Neuronal stem cell (in vitro differentiated cells): ENCODE measurements at regions not wholly inside any gene's neighbourhood (a gene's known extent, or its start where the extent isn't known, plus 50 kb on each side); places are given as distances from the start of the nearest gene placed in this dataset.

Source experiments
- DNase-seq: peaks from one replicate; pipeline ENCODE4 v3.0.0-alpha.2; 2013; ENCODE audit warnings: low spot score
- H2AFZ ChIP-seq: one replicate; pipeline ENCODE4 v1.6.1; 2013; ENCODE audit warnings: mild to moderate bottlenecking, low read length, inconsistent platforms
- H2AK5ac ChIP-seq: 2 replicates; pipeline ENCODE4 v1.6.1; 2013; ENCODE audit warnings: low read depth, mild to moderate bottlenecking, inconsistent platforms, low read length, moderate library complexity, mixed read lengths
- H2BK120ac ChIP-seq: 2 replicates; pipeline ENCODE4 v1.6.1; 2013; ENCODE audit warnings: low read depth, mild to moderate bottlenecking, inconsistent platforms, low read length, moderate library complexity, mixed read lengths
- H2BK12ac ChIP-seq: one replicate; pipeline ENCODE4 v1.6.1; 2013; ENCODE audit warnings: low read length, inconsistent platforms
- H2BK15ac ChIP-seq: 2 replicates; pipeline ENCODE4 v1.6.1; 2013; ENCODE audit warnings: mild to moderate bottlenecking, low read length, inconsistent platforms, mixed read lengths
- H2BK5ac ChIP-seq: one replicate; pipeline ENCODE4 v1.6.1; 2013; ENCODE audit warnings: inconsistent platforms, mild to moderate bottlenecking, low read length, moderate library complexity
- H3K14ac ChIP-seq: one replicate; pipeline ENCODE4 v1.6.1; 2013; ENCODE audit warnings: low read length, inconsistent platforms
- H3K18ac ChIP-seq: 2 replicates; pipeline ENCODE4 v1.6.1; 2013; ENCODE audit warnings: low read length, inconsistent platforms
- H3K23ac ChIP-seq: 2 replicates; pipeline ENCODE4 v1.6.1; 2013; ENCODE audit warnings: low read depth, mild to moderate bottlenecking, mixed read lengths, low read length, inconsistent platforms; ENCODE audit not compliant: poor library complexity
- H3K27ac ChIP-seq: replicated peaks from 3 replicates; pipeline ENCODE4 v1.5.1; 2013; ENCODE audit warnings: low read length, inconsistent platforms
- H3K27me3 ChIP-seq, 3 experiments: 2 replicates each; pipeline ENCODE4 v1.6.1; 2013; ENCODE audit warnings: low read length in 3 of 3, mild to moderate bottlenecking in 2 of 3, inconsistent platforms in 1 of 3, low read depth in 1 of 3, mixed read lengths in 1 of 3, moderate library complexity in 1 of 3; ENCODE audit not compliant: control insufficient read depth in 3 of 3, insufficient read depth in 3 of 3
- H3K36me3 ChIP-seq, 2 donors: replicated peaks in 1 of 2; 2 replicates each; pipeline ENCODE4 v1.6.1; 2013; ENCODE audit warnings: low read length in 2 of 2; ENCODE audit not compliant: control insufficient read depth in 2 of 2, insufficient read depth in 2 of 2
- H3K4ac ChIP-seq: 2 replicates; pipeline ENCODE4 v1.6.1; 2013; ENCODE audit warnings: inconsistent platforms, mild to moderate bottlenecking, low read length, moderate library complexity
- H3K4me1 ChIP-seq, 2 donors: 1 replicate in 1 of 2; 2 replicates in 1 of 2; pipeline ENCODE4 v1.6.1; 2013; ENCODE audit warnings: low read length in 2 of 2, low read depth in 1 of 2; ENCODE audit not compliant: control insufficient read depth in 2 of 2, insufficient read depth in 1 of 2
- H3K4me2 ChIP-seq: one replicate; pipeline ENCODE4 v1.6.1; 2013; ENCODE audit warnings: mild to moderate bottlenecking, low read length, inconsistent platforms; ENCODE audit not compliant: insufficient read depth, poor library complexity, severe bottlenecking
- H3K4me3 ChIP-seq, 2 donors: 2 replicates each; pipeline ENCODE4 v1.5.1; 2013; ENCODE audit warnings: low read length in 2 of 2, mild to moderate bottlenecking in 2 of 2, inconsistent platforms in 1 of 2, moderate library complexity in 1 of 2
- H3K79me1 ChIP-seq: one replicate; pipeline ENCODE4 v1.6.1; 2013; ENCODE audit warnings: low read depth, mild to moderate bottlenecking, inconsistent platforms, low read length, moderate library complexity
- H3K9ac ChIP-seq: one replicate; pipeline ENCODE4 v1.6.1; 2013; ENCODE audit warnings: mild to moderate bottlenecking, low read depth, low read length, inconsistent platforms; ENCODE audit not compliant: poor library complexity
- H3K9me3 ChIP-seq, 2 donors: replicated peaks in 1 of 2; 2 replicates each; pipeline versions ENCODE3 to v1.6.1; 2013; ENCODE audit warnings: low read length in 2 of 2, mild to moderate bottlenecking in 2 of 2, inconsistent platforms in 1 of 2, low read depth in 1 of 2, mixed read lengths in 1 of 2, moderate library complexity in 1 of 2; ENCODE audit not compliant: control insufficient read depth in 2 of 2, insufficient read depth in 1 of 2
- H4K8ac ChIP-seq: one replicate; pipeline ENCODE4 v1.6.1; 2013; ENCODE audit warnings: low read depth, mild to moderate bottlenecking, inconsistent platforms, low read length, moderate library complexity
- H4K91ac ChIP-seq: one replicate; pipeline ENCODE4 v1.6.1; 2013; ENCODE audit warnings: low read length, low read depth, mild to moderate bottlenecking, inconsistent platforms; ENCODE audit not compliant: poor library complexity
- WGBS, 2 donors: extraction: QIAGEN DNeasy Blood & Tissue Kit; methylation state at CpG; one replicate each; pipeline ENCODE4 v1.1.7; 2013; ENCODE audit warnings: missing lambda C conversion rate in 2 of 2, mixed read lengths in 1 of 2; ENCODE audit not compliant: insufficient read length in 2 of 2, insufficient replicate concordance in 1 of 2; ENCODE audit errors: extremely low coverage in 2 of 2; 5-methylcytosine and 5-hydroxymethylcytosine counted together

DNA sequence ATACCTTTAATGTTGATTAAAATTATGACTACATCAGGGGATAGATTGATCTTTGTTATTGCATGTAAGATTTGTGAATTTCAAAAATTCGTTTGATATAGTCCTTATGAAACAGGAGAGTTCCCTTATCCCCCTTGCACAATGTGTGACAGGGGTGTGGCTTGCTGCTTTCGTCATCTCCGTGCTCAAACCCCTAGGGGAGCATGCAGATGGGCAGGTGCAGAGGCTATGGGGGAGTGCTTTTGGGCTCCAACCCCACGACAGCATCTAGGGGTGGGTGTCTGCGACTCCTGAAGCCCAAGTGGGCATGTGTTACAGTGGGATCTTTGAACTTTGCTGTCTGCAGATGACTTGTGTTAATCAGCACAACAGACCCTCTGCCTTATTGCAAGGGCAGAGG is 360.1 kb upstream of the GOLIM4 start:
- Histone ChIP-seq H2BK120ac (no peak overlapping the region), H2AK5ac (no peak overlapping the region), H3K9ac (no peak overlapping the region), H3K27me3 (no peaks in the 10 kb centered on the region), H4K91ac (no peak overlapping the region), H3K23ac (no peak overlapping the region), H3K4ac (no peak overlapping the region), H3K79me1 (no peaks in the 10 kb centered on the region), H3K36me3 (no peaks in the 10 kb centered on the region), H2BK15ac (no peak overlapping the region), H2BK12ac (no peak overlapping the region), H2AFZ (no peak overlapping the region), H3K4me1 (no peaks in the 10 kb centered on the region), H2BK5ac (no peak overlapping the region), H3K27ac (no peak overlapping the region), H3K14ac (no peak overlapping the region), H3K9me3 (peaks cover 0 to under 1% of the 10 kb centered on the region in 2 donors), H3K18ac (no peak overlapping the region), H3K4me2 (no peak overlapping the region), H3K4me3 (no peak overlapping the region), H4K8ac (no peak overlapping the region)
- no peak for DNase-seq
- WGBS, 2 donors = no CpG with 5 or more reads among the region's 5 CpGs

DNA sequence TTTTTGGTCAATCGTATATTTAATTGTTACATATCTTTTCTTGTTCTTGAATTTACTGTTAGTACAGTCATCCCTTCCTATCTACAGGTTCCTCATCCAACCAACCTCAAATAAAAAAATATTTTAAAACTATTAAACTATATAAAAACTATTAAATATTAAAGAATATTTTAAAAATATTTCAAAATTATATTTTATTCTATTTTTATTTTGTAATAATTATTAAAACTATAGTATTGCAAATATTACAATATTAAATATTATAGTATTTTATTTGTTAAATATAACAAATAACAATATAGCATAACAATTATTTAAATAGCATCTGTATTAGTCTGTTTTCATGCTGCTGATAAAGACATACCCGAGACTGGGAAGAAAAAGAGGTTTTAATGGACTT is 357.9 kb upstream of the GOLIM4 start:
- H3K18ac ChIP-seq = no peak overlapping the region
- no peak for DNase-seq
- no peak overlapping the region for H2BK5ac ChIP-seq
- no peak overlapping the region for H3K4ac ChIP-seq
- H2BK12ac ChIP-seq = no peak overlapping the region
- no peak overlapping the region for H3K23ac ChIP-seq
- H3K14ac ChIP-seq = no peak overlapping the region
- no peak overlapping the region for H4K8ac ChIP-seq
- no peaks in the 10 kb centered on the region for H3K36me3 ChIP-seq
- H3K27ac ChIP-seq = no peak overlapping the region
- no CpG with 5 or more reads among the region's 2 CpGs for WGBS, 2 donors
- H3K4me2 ChIP-seq = no peak overlapping the region
- no peaks in the 10 kb centered on the region for H3K9me3 ChIP-seq
- no peak overlapping the region for H3K9ac ChIP-seq
- H3K27me3 ChIP-seq = no peaks in the 10 kb centered on the region
- H4K91ac ChIP-seq = no peak overlapping the region
- H3K79me1 ChIP-seq = no peaks in the 10 kb centered on the region
- no peak overlapping the region for H2BK15ac ChIP-seq
- H2BK120ac ChIP-seq = no peak overlapping the region
- no peak overlapping the region for H2AFZ ChIP-seq
- H2AK5ac ChIP-seq = no peak overlapping the region
- H3K4me3 ChIP-seq = no peak overlapping the region
- H3K4me1 ChIP-seq = no peaks in the 10 kb centered on the region

DNA sequence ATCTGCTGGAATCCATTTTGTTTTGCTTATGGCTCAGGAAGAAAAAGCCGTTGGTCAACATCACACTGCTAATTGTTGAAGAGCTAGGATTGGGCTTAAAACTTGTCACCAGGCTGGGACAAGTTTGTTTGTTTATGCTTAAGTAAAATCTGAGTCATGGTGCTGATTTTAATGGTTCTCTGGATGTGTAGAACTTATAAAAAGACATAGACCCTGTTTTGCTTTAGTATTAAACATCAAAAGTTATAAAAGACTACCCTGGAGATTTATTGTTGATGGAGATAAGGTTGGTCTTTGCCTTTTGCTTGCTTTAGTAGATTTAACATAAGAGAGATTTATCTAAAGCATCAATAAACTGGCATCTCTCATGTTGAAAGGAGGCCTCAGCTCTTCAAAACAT is 348.2 kb upstream of the GOLIM4 start:
- Histone ChIP-seq H3K14ac (no peak overlapping the region), H3K4ac (no peak overlapping the region), H3K79me1 (peaks cover 1% of the 10 kb centered on the region), H4K91ac (no peak overlapping the region), H3K4me1 (no peaks in the 10 kb centered on the region), H2BK120ac (no peak overlapping the region), H4K8ac (no peak overlapping the region), H3K9ac (no peak overlapping the region), H3K4me3 (no peak overlapping the region), H3K4me2 (no peak overlapping the region), H2AFZ (no peak overlapping the region), H2BK5ac (no peak overlapping the region), H3K27me3 (no peaks in the 10 kb centered on the region), H2AK5ac (no peak overlapping the region), H3K23ac (no peak overlapping the region), H3K27ac (no peak overlapping the region), H2BK15ac (no peak overlapping the region), H3K36me3 (peaks cover 0 to 6% of the 10 kb centered on the region in 2 donors), H3K9me3 (no peaks in the 10 kb centered on the region), H2BK12ac (no peak overlapping the region), H3K18ac (no peak overlapping the region)
- no peak for DNase-seq
- WGBS, 2 donors = no CpG with 5 or more reads among the region's 1 CpG

DNA sequence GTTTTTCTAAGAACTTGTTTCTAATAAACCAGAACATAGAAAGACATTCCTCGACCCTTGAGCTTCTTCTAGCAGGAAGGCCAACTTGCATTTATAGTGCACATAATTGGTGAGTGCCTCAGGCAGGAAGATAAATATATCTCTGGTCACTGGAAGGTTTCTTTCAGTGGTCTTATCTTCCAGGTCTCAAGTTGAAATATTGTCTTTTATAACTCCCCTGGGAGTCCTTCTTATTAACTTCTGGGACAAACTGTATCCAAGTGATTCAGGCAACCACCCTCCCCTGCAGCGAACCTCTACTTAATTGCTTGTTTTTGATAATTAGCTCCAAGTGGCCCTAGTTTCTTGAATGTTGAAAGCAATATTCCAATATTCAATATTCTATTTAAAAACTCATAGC is 346.8 kb upstream of the GOLIM4 start:
- no peak overlapping the region for H3K9ac ChIP-seq
- H3K18ac ChIP-seq = no peak overlapping the region
- WGBS, 2 donors = no CpG with 5 or more reads among the region's 2 CpGs
- no peak overlapping the region for H2BK15ac ChIP-seq
- H2BK12ac ChIP-seq = no peak overlapping the region
- H3K4ac ChIP-seq = no peak overlapping the region
- H4K8ac ChIP-seq = no peak overlapping the region
- no peak overlapping the region for H2BK120ac ChIP-seq
- DNase-seq = no peak
- H3K4me1 ChIP-seq = no peaks in the 10 kb centered on the region
- no peak overlapping the region for H3K23ac ChIP-seq
- H3K79me1 ChIP-seq = peaks cover 1% of the 10 kb centered on the region
- H3K4me2 ChIP-seq = no peak overlapping the region
- H3K36me3 ChIP-seq = peaks cover 0 to 6% of the 10 kb centered on the region in 2 donors
- no peak overlapping the region for H3K4me3 ChIP-seq
- H4K91ac ChIP-seq = no peak overlapping the region
- no peak overlapping the region for H3K27ac ChIP-seq
- no peak overlapping the region for H2AK5ac ChIP-seq
- H3K27me3 ChIP-seq = no peaks in the 10 kb centered on the region
- no peak overlapping the region for H3K14ac ChIP-seq
- no peaks in the 10 kb centered on the region for H3K9me3 ChIP-seq
- no peak overlapping the region for H2BK5ac ChIP-seq
- no peak overlapping the region for H2AFZ ChIP-seq
